GM21526 (cell line): ENCODE measurements at regions not wholly inside any gene's neighbourhood (a gene's known extent, or its start where the extent isn't known, plus 50 kb on each side); places are given as distances from the start of the nearest gene placed in this dataset.
"Not testable (repeated sequence)": the region's sequence is repeated elsewhere in the genome, so short reads cannot be mapped to it uniquely, and the experiment has no call there.

ENCODE experiments used
- ATAC-seq: cut with Tn5 transposase; IDR thresholded peaks from one replicate; pipeline ENCODE4 v1.9.1; 2021; ENCODE audit warnings: moderate library complexity; ENCODE audit not compliant: unreplicated experiment, low FRiP score

DNA sequence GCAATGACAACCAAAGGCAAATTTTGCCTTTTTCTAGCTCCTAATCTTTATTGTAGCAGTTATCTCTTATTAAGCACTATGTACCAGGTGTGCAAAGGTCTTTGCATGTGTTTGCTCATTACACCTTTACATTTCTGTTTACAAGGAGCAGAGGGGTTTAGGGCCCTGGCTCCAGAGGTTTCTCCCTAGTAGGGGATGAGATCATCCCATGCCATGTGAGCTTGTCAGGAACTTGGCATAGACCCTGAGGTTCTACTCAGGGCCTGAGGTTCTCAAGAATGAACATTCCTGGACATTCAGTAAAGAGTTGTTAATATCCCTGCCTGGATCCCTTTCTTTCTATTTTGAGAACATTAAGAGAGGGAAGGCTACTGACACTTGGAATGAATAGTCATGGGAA is 292.0 kb downstream of the RPAP3 start:
- ATAC-seq, result no peak

DNA sequence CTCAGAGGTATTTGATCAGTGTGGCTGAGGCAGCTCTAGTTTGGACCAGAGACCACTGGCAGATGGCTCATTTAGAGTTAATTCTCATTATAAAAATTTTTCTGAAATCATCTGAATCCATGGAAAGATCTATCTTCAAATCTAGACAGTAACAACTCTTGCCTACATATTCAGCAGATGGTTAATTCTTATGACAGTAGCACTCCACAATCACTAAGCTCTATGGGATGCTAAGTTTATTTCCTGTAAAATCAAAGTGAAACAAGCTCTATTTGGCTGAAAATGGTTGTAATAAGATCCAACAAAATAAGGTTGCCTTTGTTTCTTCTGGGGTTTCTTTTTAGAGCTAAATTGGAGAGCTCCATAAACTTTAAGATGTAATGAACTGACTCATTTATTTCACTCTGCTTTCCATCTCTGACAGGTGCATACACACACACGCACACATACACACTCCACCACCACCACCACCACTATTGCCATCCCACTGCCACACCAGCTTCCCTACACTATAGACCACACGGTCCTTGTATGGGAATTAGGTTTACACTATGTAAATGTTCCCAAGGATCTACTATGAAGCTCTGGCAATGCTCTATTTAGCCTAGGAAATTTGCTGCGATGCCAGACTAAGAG is 293.1 kb downstream of the RPAP3 start:
- no peak for ATAC-seq

DNA sequence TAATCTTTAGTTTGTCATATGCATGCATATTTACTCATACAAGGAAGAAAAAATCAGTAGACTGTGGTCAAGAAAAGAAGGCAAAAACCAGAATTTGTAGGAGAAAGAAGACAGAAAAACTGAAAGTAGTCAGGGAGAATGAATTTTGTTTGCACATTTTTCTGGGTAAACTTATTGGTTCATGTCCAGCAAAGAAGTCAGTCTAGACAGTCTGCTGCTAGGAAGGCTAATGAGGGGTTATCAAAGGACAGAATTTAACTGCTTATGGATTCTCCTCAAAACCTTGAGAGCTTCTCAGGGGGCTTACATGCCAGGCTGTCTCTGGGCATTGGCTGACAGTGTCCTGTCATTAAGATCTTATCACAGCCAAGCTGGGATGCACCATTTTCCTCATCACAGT is 293.9 kb downstream of the RPAP3 start:
- ATAC-seq, result no peak

DNA sequence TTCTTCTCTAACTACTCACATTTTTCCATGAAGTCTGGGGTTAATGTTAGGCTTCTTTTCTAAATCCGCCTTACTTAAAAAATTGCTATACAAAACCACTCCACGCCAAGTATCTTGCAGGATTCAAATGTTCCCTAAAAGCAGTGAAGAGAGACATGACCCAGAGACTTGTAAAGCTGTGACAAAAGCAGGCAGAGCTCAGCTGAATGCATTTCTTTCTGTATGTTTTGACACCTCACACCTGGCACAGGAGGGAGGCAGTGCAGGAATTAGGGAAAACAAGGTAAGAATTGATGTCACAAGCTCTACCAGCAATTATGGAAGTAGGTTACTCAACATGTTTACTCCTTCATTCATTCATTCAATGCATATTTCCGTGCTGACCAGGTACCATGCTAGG is 295.0 kb downstream of the RPAP3 start:
- no peak for ATAC-seq

DNA sequence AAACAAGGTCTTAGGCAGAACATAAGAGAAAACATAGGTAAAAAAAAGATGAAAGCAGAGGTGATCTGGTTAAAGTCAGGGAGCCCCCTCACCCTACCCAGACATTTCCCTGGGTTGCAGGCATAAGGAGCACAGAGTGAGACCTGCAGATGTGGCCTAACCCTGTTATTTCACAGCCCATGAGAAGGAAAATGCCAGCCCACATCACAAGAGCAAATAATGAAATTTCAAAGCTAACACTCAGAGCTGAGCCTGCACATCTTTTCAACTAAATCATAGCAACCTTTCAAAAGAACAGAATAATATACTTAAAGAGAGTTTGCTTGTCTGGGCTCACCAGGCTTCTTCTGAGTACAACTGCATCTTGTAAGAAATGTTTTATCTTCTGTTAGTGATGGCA is 295.4 kb downstream of the RPAP3 start:
- no peak for ATAC-seq

DNA sequence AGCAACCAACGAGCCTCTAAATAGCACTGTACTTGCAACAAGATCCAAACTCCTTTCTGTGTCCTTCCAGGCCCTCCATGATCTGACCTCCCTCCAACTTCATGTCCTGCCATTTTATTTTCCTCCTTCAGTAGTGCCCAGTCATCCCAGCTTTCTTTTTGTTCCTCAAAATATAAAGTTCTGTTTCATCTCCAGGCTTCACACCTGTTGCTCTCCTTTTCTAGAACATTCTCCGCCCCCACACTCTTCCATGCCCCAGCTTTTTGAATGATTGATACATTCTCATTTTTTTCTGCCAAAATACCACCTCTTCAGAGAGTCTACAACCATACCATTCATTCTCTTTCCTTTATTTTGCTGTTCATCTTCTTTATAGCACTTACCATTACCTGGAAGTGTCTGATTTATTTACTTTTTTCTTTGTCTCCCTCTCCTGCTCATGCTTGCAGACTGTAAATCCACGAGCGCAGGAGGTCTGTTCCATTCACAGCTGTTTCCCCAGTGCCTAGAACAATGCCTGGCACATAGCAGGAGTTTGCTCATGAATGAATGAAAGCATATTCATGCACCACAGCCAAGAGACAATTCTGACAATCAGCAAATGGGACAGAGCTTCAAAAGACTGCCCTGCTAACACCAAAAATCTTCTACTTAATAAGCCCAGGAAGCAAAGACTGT is 296.4 kb downstream of the RPAP3 start:
- ATAC-seq, result no peak

DNA sequence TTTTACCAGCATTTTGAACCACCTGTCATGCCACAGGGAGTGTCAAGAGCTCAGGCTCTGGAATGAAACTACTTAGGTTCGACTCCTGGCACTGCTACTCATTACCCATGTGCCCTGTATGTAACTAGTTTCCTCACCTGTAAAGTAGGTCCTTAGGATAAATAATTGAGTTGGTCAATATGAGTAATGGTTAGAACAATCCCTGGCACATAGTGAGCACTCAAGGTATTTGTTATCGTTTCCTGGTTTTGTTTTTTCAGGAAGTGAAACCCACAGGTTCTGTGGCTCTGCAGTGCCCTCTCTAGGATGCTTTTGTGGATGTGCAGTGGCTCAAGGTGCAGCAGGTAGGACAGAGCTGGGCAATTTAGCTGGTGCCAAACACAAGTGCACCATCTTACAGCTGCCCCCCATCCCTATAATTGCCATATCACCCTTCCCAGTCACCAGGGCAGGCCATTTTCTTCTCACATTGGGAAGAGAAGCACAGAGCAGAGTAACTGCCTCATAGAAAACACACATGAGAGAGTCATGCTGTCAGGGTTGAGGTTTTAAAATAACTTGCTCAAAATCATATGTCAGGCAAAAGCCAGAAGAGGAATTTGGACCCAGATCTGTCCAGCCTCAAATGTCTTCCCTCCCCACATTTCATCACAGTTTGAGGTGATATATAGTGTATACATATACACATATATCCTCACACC is 297.5 kb downstream of the RPAP3 start:
- peak; percentile 91 for ATAC-seq

DNA sequence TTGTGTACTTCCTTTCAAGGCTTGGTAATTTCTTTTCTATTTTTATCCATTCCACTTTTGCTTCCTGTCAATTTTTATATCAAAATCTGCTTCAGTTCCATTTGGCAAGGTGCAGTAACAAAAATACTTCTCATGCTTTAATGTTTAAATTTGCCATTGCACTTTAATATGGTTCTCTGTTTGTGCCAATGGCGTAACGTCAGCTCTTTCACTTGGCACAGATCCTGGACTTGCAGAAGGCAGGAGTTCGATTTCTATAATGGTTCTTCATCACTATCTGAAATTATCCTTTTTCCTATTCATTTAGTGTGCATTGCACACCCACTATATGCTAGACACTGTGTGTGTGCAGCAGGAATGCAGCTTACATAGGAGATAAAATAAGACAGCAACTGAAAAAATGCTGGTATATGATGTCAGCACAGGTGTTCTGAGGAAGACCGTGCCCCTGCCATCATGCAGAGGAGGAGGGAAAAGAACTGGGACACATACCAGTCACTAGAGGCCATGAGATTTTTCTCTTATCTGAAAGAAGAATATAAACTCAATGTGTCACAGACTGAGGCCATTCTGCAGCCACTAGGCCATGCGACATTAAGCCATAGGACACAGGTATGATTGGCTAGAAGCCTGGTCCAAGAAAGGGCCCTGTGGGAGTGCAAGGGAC is 298.2 kb downstream of the RPAP3 start:
- ATAC-seq, result no peak

DNA sequence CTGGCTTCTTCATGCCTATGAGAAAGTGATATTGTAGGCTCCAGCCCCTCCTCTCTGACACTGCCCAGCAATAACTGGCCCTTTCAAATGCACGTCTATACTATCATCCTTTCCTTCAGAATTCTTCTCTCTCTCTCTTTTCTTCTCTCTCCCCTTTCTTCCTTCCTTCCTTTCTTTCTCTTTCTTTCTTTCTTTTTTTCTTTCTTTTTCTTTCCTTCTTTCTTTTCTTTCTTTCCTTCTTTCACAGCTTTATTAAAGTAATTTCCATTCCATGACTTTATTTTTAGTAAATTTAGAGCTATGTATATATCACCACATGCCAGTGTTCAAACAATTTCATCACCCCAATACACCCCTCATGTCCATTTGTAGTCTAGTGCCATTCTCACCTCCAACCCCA is 302.1 kb downstream of the RPAP3 start:
- ATAC-seq, result no peak

DNA sequence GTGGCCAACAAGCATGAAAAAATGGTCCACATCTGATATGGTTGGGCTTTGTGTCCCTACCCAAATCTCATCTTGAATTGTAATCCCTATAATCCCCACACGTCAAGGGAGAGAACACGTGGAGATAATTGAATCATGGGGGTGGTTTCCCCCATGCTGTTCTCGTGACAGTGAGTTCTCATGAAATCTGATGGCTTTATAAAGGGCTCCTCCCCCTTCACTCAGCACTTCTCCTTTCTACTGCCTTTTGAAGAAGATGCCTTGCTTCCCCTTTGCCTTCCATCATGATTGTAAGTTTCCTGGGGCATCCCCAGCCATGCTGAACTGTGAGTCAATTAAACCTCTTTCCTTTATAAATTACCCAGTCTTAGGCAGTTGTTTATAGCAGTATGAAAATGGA is 304.6 kb downstream of the RPAP3 start:
- not testable (repeated sequence) for ATAC-seq

DNA sequence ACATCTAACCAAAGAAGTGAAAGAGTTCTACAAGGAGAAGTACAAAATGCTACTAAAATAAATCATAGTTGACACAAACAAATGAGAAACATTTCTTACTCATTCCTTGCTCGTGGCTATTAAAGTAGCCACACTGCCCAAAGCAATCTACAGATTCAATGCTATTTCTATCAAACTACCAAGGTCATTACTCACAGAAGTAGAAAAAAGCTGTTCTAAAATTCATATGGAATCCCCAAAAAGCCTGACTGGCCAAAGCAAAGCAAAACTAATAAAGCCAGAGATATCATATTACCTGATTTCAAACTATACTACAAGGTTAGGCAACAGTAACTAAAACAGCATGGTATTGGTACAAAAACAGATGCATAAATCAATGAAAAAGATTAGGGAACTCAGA is 305.6 kb downstream of the RPAP3 start:
- ATAC-seq, result no peak

DNA sequence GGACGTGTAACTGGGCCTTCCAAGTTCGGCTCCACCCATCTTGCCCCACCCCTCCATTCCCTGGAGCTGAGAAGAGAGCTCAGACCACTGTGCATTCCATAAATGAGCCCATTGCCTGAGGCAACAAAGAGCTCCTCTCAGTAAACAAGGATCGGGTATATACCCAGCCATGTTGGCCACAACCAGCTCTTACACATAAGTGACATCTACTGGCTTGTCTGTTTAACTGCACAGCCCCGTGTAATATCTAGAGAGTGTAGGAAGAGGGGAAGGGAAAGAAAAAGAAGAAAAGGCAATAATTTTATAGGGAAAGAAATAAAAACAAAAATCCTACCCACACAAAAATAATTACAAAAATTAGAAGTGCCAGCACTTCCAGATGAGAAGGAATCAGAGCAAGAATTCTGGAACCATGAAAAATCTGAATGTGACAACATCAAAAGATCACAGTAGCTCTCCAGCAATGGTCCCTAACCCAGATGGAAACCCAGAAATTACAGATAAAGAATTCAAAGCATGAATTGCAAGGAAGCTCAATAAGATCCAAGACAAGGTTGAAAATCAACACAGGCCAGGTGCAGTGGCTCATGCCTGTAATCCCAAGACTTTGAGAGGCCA is 308.1 kb downstream of the RPAP3 start:
- peak; percentile 51 for ATAC-seq

DNA sequence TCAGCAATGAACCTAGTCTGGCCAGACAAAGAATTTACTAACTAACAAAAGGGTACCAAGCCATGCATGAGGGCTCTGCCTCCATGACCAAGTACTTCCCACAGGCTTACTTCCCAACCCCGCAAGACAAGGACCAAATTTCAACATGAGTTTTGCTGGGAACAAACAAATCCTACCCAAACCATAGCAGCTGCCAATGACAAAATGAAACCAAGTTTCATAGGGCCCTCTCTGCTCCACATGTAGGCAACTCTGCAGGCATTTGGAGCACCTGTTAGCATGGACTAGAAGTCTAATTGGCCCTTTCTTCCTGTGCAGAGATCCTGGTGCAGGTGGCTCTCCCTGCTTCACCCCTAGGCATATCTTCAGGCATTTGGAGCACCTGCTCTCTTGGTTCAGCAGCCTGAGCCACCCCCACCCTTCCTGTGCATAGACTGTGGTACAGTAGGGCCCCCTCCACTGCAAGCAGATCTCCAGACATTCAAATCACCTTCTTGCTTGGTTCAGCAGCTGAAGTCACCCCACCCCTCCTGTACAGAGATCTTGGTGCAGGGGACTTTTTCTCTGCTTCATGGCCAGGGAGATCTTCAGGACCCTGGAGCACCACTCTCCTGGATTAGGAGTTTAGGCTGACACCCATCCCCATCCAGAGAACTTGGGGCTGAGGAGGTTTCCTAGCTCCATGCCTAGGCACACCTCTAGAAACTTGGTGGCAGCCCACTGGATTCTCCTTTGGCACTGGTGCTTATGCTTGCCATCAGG is 308.7 kb downstream of the RPAP3 start:
- ATAC-seq, result no peak

DNA sequence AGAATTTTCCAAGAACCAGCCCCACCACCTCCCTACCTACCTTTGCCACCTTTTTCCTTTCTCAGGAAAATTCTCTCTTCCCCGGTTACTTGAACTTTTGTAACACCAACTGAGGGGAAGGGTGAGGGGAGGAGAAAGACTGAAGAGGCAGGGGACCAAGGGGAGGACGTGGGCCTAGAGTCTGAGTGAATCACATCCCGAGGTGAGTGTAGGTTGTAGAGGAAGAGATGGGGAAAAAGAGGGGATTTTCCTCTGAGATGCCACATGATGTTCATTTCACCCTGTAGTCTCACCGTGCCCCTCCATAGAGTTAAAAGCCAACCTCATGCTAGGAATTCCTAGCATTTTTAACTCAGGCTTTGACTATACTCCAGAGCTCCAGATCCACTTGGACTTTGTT is 311.8 kb downstream of the RPAP3 start:
- ATAC-seq, result no peak

DNA sequence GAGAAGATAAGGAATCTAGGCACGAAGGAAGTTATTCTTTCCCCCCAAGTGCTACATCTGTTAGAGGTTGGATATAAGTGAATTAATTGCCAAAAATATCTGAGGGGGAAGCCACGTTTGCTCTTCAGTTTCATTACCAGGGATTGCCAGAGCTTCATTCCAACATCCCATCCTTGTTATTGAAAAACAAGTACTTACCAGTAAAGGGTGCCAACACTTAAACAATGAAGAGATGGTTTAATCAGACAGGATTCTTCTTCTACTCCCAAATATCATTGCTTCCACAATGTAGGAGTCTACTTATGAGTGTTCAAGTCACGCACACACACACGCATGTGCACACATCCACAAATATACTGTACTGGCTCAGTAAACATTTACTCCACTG is 312.4 kb downstream of the RPAP3 start:
- ATAC-seq, result no peak

DNA sequence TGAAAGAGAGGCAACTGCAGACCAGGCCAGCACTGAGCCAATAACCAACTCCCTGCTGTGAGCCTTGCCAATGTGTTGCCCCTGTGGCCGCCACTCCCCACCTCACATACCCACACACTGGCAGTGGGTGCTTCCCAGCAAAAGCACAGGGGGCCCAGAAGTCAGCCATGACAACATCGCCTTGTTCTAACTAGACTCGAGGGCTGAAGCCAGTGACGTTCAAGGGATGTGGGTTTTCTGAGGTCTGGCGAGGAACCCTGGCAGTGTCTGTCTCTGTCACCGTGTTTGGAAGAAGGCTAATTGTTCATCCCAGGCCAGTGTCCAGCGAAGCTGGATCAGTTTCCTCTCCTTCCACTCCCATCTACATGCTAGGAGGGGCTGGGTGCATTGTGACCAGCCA is 311.8 kb upstream of the AMIGO2 start:
- ATAC-seq, result no peak

DNA sequence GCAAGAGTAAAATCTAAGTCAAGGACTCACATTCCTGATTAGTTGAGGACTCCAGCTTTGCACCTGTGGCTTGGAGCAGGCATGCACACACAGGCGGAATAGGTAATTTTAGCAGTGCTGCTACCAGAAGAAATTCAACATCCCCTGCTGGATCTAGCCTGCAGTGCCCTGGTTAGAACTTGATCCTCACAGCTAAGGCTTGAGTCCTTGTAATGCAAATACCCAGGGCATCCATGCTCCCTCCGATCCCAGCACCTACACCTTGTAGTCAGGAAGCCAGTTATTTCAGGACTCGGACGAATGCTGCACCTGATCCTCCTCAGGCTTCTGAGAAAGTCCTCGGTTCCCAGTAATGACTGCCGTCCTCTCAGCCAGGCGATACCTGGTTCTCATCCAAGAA is 309.0 kb upstream of the AMIGO2 start:
- no peak for ATAC-seq

DNA sequence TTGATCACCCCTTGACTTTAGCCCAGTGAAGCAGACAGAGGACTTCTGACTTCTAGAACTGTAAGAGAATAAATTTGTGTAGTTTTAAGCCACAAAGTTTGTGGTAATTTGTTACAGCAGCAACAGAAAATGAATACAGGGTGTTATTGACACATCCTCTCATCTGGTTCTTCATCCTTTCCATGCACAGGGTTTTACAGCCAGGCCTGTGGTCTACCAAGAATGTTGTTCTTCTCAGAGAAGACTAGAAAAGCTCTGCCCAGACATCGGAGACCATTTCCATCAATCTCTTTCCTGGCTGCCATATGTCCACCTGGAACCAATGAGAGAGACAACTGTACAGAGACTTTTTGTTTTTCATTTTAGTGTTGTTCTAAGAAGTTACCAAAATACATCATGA is 308.2 kb upstream of the AMIGO2 start:
- ATAC-seq, result no peak

DNA sequence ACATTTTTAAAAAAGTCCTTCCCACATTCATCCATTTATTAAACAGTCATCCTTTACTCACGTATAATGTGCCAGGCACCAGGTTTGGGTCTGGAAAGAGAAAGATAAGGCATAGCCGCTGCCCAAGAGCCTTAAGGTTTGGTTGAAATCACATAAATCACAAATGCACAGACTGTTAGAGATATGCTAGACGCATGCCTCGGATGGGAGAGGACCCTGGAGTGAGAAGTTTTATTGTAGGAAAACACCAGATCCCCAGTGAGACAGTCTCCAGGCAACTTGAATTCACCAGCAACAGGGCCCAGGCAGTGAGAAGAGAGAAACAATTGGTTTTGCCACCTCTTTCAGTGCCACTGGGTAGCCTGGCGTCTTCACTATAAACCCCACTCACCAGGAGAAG is 305.9 kb upstream of the AMIGO2 start:
- ATAC-seq, result no peak

DNA sequence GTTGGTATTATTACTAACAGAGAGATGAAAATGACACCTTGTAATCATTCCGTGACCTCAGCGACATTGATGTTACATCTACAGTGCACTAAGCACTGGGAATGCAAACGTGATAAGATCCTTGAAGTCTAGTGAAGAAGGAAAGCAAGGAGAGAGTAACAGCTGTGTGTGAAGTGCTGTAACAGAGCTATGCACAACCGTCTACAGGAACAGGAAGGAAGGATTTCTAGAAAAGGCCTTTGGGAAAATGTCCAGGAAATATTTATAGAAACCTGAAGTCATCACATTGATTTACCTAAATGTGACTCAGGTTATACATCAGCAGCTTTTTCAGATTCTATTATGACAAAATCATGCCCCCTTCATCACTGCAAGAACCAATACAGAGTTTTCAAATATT is 304.2 kb upstream of the AMIGO2 start:
- no peak for ATAC-seq
